Right ventricle myocardium superior (tissue), 1 donor: ENCODE measurements at regions not wholly inside any gene's neighbourhood (a gene's known extent, or its start where the extent isn't known, plus 50 kb on each side); places are given as distances from the start of the nearest gene placed in this dataset.

Experiments
- ATAC-seq: fragments of 200-7000 bp; cut with Tn5 transposase; one replicate; pipeline ENCODE4 v1.9.1; 2020; ENCODE audit warnings: mild to moderate bottlenecking; ENCODE audit not compliant: poor library complexity
- DNase-seq: peaks from one replicate; pipeline ENCODE4 v3.0.0-alpha.2; 2020
- intact Hi-C: fragments of 100-400 bp; cut with DNase I; formaldehyde crosslinking; loops from one replicate; pipeline ENCODE4 v1.11.2; 2022
- donor health status: DM: no; HTN: yes; CAD: no; lungs with severe emphysema.

DNA sequence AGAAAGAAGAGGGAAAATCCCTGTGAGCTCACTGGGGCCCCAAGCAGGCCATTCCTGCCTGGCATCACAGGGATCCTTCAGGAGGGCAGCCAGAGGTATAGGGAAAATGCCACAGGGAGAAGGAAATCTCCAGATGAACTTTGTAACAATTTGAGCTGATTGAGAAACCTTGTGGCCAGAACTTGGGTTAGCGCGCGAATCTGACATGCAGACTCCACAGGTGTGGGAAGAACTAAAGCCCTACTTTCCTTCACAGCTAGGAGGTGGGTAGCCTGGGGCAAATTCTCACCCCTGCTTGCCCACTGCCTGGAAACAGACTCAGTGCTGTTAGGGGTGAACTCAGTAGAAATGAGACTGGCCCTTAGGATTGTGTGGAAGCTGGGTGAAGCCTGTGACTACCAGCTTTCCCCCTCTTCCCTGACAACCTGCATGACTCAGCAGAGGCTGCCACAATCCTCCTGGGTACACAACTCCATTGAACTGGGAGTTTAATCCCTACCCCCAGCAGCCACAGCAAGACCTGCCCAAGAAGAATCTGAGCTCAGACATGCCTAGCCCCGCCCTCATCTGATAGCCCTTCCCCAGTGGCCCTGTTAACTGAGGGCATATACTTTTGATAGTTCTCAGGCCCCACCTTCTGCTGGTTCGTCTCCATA lies 57.2 kb upstream of the USP9Y start:
- intact Hi-C loops: no loop called here
- DNase-seq (no peak), ATAC-seq (no peak)

DNA sequence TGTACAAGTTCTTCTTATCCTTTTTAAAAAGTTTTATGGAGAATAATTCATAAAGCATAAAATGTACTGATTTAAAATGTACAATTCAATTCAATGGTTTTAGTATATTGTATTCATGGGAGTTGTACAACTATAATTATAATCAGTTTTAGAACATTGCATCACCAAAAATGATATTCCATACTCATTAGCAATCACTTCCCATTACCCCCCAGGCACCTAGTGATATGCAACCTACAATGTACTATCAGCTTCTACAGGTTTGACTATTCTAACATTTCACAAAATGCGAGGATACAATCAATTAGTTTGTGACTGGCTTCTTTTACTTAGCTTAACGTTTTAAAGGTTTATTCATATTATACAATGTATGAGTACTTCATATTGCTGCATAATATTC lies 49.9 kb upstream of the USP9Y start:
- intact Hi-C loops: no loop called here
- no peak for ATAC-seq
- DNase-seq: no peak
